ENCODE measurements at regions not wholly inside any gene's neighbourhood (a gene's known extent, or its start where the extent isn't known, plus 50 kb on each side); places are given as distances from the start of the nearest gene placed in this dataset.

GRCh38 chr15:81859737-81860516 lies 185.9 kb downstream of the MEX3B start:
- no peak overlapping the region for H3K14ac ChIP-seq (ENCODE audit: low read length)
- no peak overlapping the region for H4K8ac ChIP-seq (ENCODE audit: low read depth, low read length)
- no peak overlapping the region for H3K4me2 ChIP-seq (ENCODE audit: low read length)
- no peaks in the 10 kb centered on the region for H3K79me1 ChIP-seq (ENCODE audit: low read length)
- H3K4me1 ChIP-seq (ENCODE audit: control insufficient read depth in 1 of 2, insufficient read depth in 2 of 2, low read length in 2 of 2), result no peaks in the 10 kb centered on the region
- no peak overlapping the region for H3K23ac ChIP-seq (ENCODE audit: low read length)
- H3K4ac ChIP-seq (ENCODE audit: low read depth, low read length), result no peak overlapping the region
- H3K9ac ChIP-seq (ENCODE audit: low read length), result no peak overlapping the region
- H3K27me3 ChIP-seq (ENCODE audit: insufficient read depth, low read length), result no peaks in the 10 kb centered on the region
- no peaks in the 10 kb centered on the region for H3K79me2 ChIP-seq (ENCODE audit: control insufficient read depth, insufficient read depth, low read length, poor library complexity)
- H2AFZ ChIP-seq (ENCODE audit: insufficient read depth, low read length, poor library complexity), result no peak overlapping the region
- no peak overlapping the region for H2BK12ac ChIP-seq (ENCODE audit: low read length)
- DNase-seq, result no peak
- H3K18ac ChIP-seq (ENCODE audit: low read length), result no peak overlapping the region
- no peak overlapping the region for H2BK120ac ChIP-seq (ENCODE audit: insufficient read depth, low read length, poor library complexity)
- no peak overlapping the region for H2BK5ac ChIP-seq (ENCODE audit: low read depth, low read length, poor library complexity)
- no peak overlapping the region for H4K91ac ChIP-seq (ENCODE audit: low read depth, low read length)
- no peak overlapping the region for H4K12ac ChIP-seq (ENCODE audit: low read depth, low read length)
- H3K9me3 ChIP-seq (ENCODE audit: insufficient read depth, low read depth, low read length), result no peaks in the 10 kb centered on the region
- no peak overlapping the region for H3K27ac ChIP-seq (ENCODE audit: low read depth, low read length)
- no peak overlapping the region for H3K4me3 ChIP-seq (ENCODE audit: low read depth, low read length)
- no peak overlapping the region for H2AK5ac ChIP-seq (ENCODE audit: low read length)
- no CpG with 5 or more reads among the region's 9 CpGs for WGBS (ENCODE audit: extremely low coverage, insufficient coverage, insufficient read length)
- H3K36me3 ChIP-seq (ENCODE audit: control insufficient read depth in 1 of 2, insufficient read depth in 2 of 2, low read length in 2 of 2), result no peaks in the 10 kb centered on the region

- Histone ChIP-seq H2BK120ac (ENCODE audit: insufficient read depth, low read length, poor library complexity) (no peak overlapping the region), H3K9me3 (ENCODE audit: insufficient read depth, low read depth, low read length) (no peaks in the 10 kb centered on the region), H3K79me2 (ENCODE audit: control insufficient read depth, insufficient read depth, low read length, poor library complexity) (no peaks in the 10 kb centered on the region), H4K8ac (ENCODE audit: low read depth, low read length) (no peak overlapping the region), H3K4ac (ENCODE audit: low read depth, low read length) (no peak overlapping the region), H3K14ac (ENCODE audit: low read length) (no peak overlapping the region), H4K91ac (ENCODE audit: low read depth, low read length) (no peak overlapping the region), H3K18ac (ENCODE audit: low read length) (no peak overlapping the region), H3K79me1 (ENCODE audit: low read length) (no peaks in the 10 kb centered on the region), H3K9ac (ENCODE audit: low read length) (no peak overlapping the region), H3K4me1 (ENCODE audit: control insufficient read depth in 1 of 2, insufficient read depth in 2 of 2, low read length in 2 of 2) (no peaks in the 10 kb centered on the region), H2BK12ac (ENCODE audit: low read length) (no peak overlapping the region), H2AK5ac (ENCODE audit: low read length) (no peak overlapping the region), H3K4me2 (ENCODE audit: low read length) (no peak overlapping the region), H2AFZ (ENCODE audit: insufficient read depth, low read length, poor library complexity) (no peak overlapping the region), H4K12ac (ENCODE audit: low read depth, low read length) (no peak overlapping the region), H3K4me3 (ENCODE audit: low read depth, low read length) (no peak overlapping the region), H3K27ac (ENCODE audit: low read depth, low read length) (no peak overlapping the region), H3K23ac (ENCODE audit: low read length) (no peak overlapping the region), H2BK5ac (ENCODE audit: low read depth, low read length, poor library complexity) (no peak overlapping the region), H3K27me3 (ENCODE audit: insufficient read depth, low read length) (no peaks in the 10 kb centered on the region), H3K36me3 (ENCODE audit: control insufficient read depth in 1 of 2, insufficient read depth in 2 of 2, low read length in 2 of 2) (no peaks in the 10 kb centered on the region)
- no peak for DNase-seq
- WGBS (ENCODE audit: extremely low coverage, insufficient coverage, insufficient read length), result no CpG with 5 or more reads among the region's 3 CpGs
These were observed 187.2 kb downstream of the MEX3B start for GRCh38 chr15:81858586-81858985.

DNA sequence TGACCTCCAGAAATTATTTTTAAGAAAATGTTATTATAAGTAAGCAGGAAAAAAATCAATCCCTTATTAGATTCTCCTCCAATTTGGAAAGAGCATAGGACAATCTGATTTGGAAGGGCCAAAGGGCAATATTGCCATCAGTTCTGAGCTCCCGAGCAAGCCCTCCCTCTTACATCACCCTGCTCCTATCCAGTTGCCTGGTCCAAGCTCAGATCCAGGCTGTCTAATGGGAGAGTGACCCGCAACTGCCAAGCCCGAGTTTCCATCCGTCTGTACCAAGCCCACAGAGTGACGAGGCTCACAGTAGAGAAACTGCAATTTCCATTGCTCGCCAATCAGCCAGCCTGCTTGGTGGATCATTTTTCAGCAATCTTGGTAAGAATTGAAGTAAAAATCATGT lies 187.7 kb downstream of the MEX3B start:
- Histone ChIP-seq H3K23ac (ENCODE audit: low read length) (no peak overlapping the region), H4K8ac (ENCODE audit: low read depth, low read length) (no peak overlapping the region), H4K91ac (ENCODE audit: low read depth, low read length) (no peak overlapping the region), H3K9me3 (ENCODE audit: insufficient read depth, low read depth, low read length) (no peaks in the 10 kb centered on the region), H3K79me2 (ENCODE audit: control insufficient read depth, insufficient read depth, low read length, poor library complexity) (no peaks in the 10 kb centered on the region), H3K36me3 (ENCODE audit: control insufficient read depth in 1 of 2, insufficient read depth in 2 of 2, low read length in 2 of 2) (no peaks in the 10 kb centered on the region), H2BK5ac (ENCODE audit: low read depth, low read length, poor library complexity) (no peak overlapping the region), H3K4me3 (ENCODE audit: low read depth, low read length) (no peak overlapping the region), H2AFZ (ENCODE audit: insufficient read depth, low read length, poor library complexity) (no peak overlapping the region), H3K27me3 (ENCODE audit: insufficient read depth, low read length) (no peaks in the 10 kb centered on the region), H3K9ac (ENCODE audit: low read length) (no peak overlapping the region), H2BK12ac (ENCODE audit: low read length) (no peak overlapping the region), H3K27ac (ENCODE audit: low read depth, low read length) (no peak overlapping the region), H2BK120ac (ENCODE audit: insufficient read depth, low read length, poor library complexity) (no peak overlapping the region), H3K18ac (ENCODE audit: low read length) (no peak overlapping the region), H3K4ac (ENCODE audit: low read depth, low read length) (no peak overlapping the region), H3K4me1 (ENCODE audit: control insufficient read depth in 1 of 2, insufficient read depth in 2 of 2, low read length in 2 of 2) (no peaks in the 10 kb centered on the region), H4K12ac (ENCODE audit: low read depth, low read length) (no peak overlapping the region), H3K4me2 (ENCODE audit: low read length) (no peak overlapping the region), H2AK5ac (ENCODE audit: low read length) (no peak overlapping the region), H3K79me1 (ENCODE audit: low read length) (no peaks in the 10 kb centered on the region), H3K14ac (ENCODE audit: low read length) (no peak overlapping the region)
- no peak for DNase-seq
- WGBS (ENCODE audit: extremely low coverage, insufficient coverage, insufficient read length), result no CpG with 5 or more reads among the region's 6 CpGs

DNA sequence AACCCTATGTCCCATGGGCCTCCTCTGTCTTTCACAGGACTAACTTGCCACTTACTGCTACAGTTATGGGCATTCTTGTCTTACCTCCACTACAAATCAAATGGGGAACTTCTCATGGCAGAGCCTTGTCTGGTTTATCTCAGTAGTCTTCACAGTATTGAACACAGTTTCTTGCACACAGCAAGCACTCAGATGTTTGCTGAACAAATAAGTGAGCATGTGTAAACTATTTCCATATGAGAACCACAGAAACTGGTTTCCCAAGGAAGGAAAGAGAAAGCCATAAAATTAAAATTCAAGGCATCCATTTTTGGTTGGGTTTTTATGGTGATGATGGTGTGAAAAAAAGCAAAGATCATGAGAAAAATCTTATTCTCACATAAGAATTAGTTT lies 189.2 kb downstream of the MEX3B start:
- Histone ChIP-seq H2AK5ac (ENCODE audit: low read length) (no peak overlapping the region), H2BK12ac (ENCODE audit: low read length) (no peak overlapping the region), H3K27ac (ENCODE audit: low read depth, low read length) (no peak overlapping the region), H2BK120ac (ENCODE audit: insufficient read depth, low read length, poor library complexity) (no peak overlapping the region), H4K12ac (ENCODE audit: low read depth, low read length) (no peak overlapping the region), H3K4me2 (ENCODE audit: low read length) (no peak overlapping the region), H3K27me3 (ENCODE audit: insufficient read depth, low read length) (no peaks in the 10 kb centered on the region), H2BK5ac (ENCODE audit: low read depth, low read length, poor library complexity) (no peak overlapping the region), H3K36me3 (ENCODE audit: control insufficient read depth in 1 of 2, insufficient read depth in 2 of 2, low read length in 2 of 2) (no peaks in the 10 kb centered on the region), H3K79me1 (ENCODE audit: low read length) (no peaks in the 10 kb centered on the region), H3K14ac (ENCODE audit: low read length) (no peak overlapping the region), H4K91ac (ENCODE audit: low read depth, low read length) (no peak overlapping the region), H3K18ac (ENCODE audit: low read length) (no peak overlapping the region), H3K9me3 (ENCODE audit: insufficient read depth, low read depth, low read length) (no peaks in the 10 kb centered on the region), H2AFZ (ENCODE audit: insufficient read depth, low read length, poor library complexity) (no peak overlapping the region), H3K4me1 (ENCODE audit: control insufficient read depth in 1 of 2, insufficient read depth in 2 of 2, low read length in 2 of 2) (no peaks in the 10 kb centered on the region), H3K4me3 (ENCODE audit: low read depth, low read length) (no peak overlapping the region), H4K8ac (ENCODE audit: low read depth, low read length) (no peak overlapping the region), H3K23ac (ENCODE audit: low read length) (no peak overlapping the region), H3K9ac (ENCODE audit: low read length) (no peak overlapping the region), H3K4ac (ENCODE audit: low read depth, low read length) (no peak overlapping the region), H3K79me2 (ENCODE audit: control insufficient read depth, insufficient read depth, low read length, poor library complexity) (no peaks in the 10 kb centered on the region)
- DNase-seq, result no peak
